Neural progenitor cell (in vitro differentiated cells): ENCODE measurements at regions not wholly inside any gene's neighbourhood (a gene's known extent, or its start where the extent isn't known, plus 50 kb on each side); places are given as distances from the start of the nearest gene placed in this dataset. TPM values are rescaled to one million over a fixed set of nuclear protein-coding genes. Genes with fewer than 3 reads are reported as not detected.

ENCODE experiments used
- DNase-seq: peaks from one replicate; pipeline ENCODE4 v3.0.0-alpha.2; 2016; ENCODE audit warnings: low spot score
- H2AFZ ChIP-seq: fragments of 200-600 bp; sonication (generic); replicated peaks from 2 replicates; pipeline ENCODE4 v1.6.1; 2016; ENCODE audit warnings: antibody characterized with exemption
- H3F3A ChIP-seq: fragments of 200-600 bp; sonication (generic); 2 replicates; pipeline ENCODE4 v1.6.1; 2016; ENCODE audit warnings: antibody characterized with exemption, low read depth
- H3K27ac ChIP-seq: fragments of 200-600 bp; sonication (generic); 2 replicates; pipeline ENCODE4 v1.5.1; 2016; ENCODE audit warnings: mild to moderate bottlenecking
- H3K27me3 ChIP-seq: fragments of 200-600 bp; sonication (generic); 2 replicates; pipeline ENCODE4 v1.6.1; 2016; ENCODE audit warnings: mild to moderate bottlenecking, moderate library complexity
- H3K36me3 ChIP-seq: fragments of 200-600 bp; sonication (generic); 2 replicates; pipeline ENCODE4 v1.5.1; 2016
- H3K4me1 ChIP-seq: fragments of 200-600 bp; sonication (generic); 2 replicates; pipeline ENCODE4 v1.6.1; 2016; ENCODE audit warnings: mixed run types
- H3K4me2 ChIP-seq: fragments of 200-600 bp; sonication (generic); 2 replicates; pipeline ENCODE4 v1.6.1; 2016
- H3K4me3 ChIP-seq: fragments of 200-600 bp; sonication (generic); 2 replicates; pipeline ENCODE4 v1.5.1; 2016
- H3K79me2 ChIP-seq: fragments of 200-600 bp; sonication (generic); 2 replicates; pipeline ENCODE4 v1.6.1; 2016; ENCODE audit warnings: low read depth
- H3K9ac ChIP-seq: fragments of 200-600 bp; sonication (generic); 2 replicates; pipeline ENCODE4 v1.6.1; 2016
- H3K9me3 ChIP-seq: fragments of 200-600 bp; sonication (generic); 2 replicates; pipeline ENCODE4 v1.5.1; 2016; ENCODE audit warnings: low read depth
- H4K20me1 ChIP-seq: fragments of 200-600 bp; sonication (generic); 2 replicates; pipeline ENCODE4 v1.6.1; 2016; ENCODE audit warnings: low read depth
- H3K27ac Mint-ChIP-seq: 3 replicates; pipeline ENCODE4 v1.8.0; 2021; ENCODE audit warnings: mixed read lengths
- H3K27me3 Mint-ChIP-seq: 2 replicates; pipeline ENCODE4 v1.8.0; 2022; ENCODE audit warnings: low read depth, mild to moderate bottlenecking, inconsistent platforms, moderate library complexity, mixed read lengths; ENCODE audit not compliant: insufficient read depth
- H3K36me3 Mint-ChIP-seq: 3 replicates; pipeline ENCODE4 v1.8.0; 2021; ENCODE audit warnings: mixed read lengths
- H3K4me1 Mint-ChIP-seq: 3 replicates; pipeline ENCODE4 v1.8.0; 2021; ENCODE audit warnings: mixed read lengths
- H3K4me3 Mint-ChIP-seq: 3 replicates; pipeline ENCODE4 v1.8.0; 2021; ENCODE audit warnings: mild to moderate bottlenecking, moderate library complexity, mixed read lengths
- H3K9me3 Mint-ChIP-seq: 3 replicates; pipeline ENCODE4 v1.8.0; 2020; ENCODE audit warnings: mixed read lengths
- EZH2 ChIP-seq: fragments of 200-600 bp; sonication (generic); IDR thresholded peaks from 2 replicates; pipeline ENCODE4 v1.6.1; 2017; ENCODE audit warnings: antibody characterized with exemption, mild to moderate bottlenecking, moderate library complexity
- EZH2phosphoT487 ChIP-seq: fragments of 200-600 bp; sonication (generic); IDR thresholded peaks from 2 replicates; pipeline ENCODE4 v1.6.1; 2017; ENCODE audit warnings: antibody characterized with exemption
- small RNA-seq: library from RNA; depleted of rRNA; stranded (forward); fragments of <200 nt; gene quantifications from one replicate; pipeline ENCODE3, GENCODE V24; 2015
- TF ChIP-seq, protein P1 (sequence below): fragments of 200-600 bp; sonication (generic); IDR thresholded peaks from 2 replicates; pipeline ENCODE4 v1.5.1; 2017; ENCODE audit warnings: antibody characterized with exemption, mild to moderate bottlenecking

DNA sequence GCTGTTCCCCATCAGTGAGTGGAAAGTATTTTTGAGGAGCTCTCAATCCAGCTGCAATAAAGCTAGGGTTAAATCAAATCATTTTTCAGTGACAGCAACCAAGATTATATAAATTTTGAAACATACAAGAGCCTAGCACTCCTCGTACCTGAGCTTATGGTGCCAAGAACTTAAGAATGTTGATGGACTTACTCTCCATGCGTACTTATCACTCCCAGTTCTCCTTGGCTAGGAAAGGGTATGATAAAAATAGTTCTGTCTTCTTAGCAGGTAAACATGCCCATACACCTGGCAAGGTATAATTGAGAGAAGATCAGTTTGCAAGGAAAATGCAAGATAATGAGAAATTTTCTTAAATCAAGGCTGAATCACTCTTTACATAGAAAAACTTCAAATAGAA lies 64.5 kb upstream of the SEMA6D start:
- H3F3A ChIP-seq = no peaks in the 10 kb centered on the region
- H3K4me1 ChIP-seq = no peaks in the 10 kb centered on the region
- H3K9ac ChIP-seq = no peak overlapping the region
- no peaks in the 10 kb centered on the region for H3K79me2 ChIP-seq
- no peak for TF ChIP-seq EZH2
- TF ChIP-seq, protein P1, sequence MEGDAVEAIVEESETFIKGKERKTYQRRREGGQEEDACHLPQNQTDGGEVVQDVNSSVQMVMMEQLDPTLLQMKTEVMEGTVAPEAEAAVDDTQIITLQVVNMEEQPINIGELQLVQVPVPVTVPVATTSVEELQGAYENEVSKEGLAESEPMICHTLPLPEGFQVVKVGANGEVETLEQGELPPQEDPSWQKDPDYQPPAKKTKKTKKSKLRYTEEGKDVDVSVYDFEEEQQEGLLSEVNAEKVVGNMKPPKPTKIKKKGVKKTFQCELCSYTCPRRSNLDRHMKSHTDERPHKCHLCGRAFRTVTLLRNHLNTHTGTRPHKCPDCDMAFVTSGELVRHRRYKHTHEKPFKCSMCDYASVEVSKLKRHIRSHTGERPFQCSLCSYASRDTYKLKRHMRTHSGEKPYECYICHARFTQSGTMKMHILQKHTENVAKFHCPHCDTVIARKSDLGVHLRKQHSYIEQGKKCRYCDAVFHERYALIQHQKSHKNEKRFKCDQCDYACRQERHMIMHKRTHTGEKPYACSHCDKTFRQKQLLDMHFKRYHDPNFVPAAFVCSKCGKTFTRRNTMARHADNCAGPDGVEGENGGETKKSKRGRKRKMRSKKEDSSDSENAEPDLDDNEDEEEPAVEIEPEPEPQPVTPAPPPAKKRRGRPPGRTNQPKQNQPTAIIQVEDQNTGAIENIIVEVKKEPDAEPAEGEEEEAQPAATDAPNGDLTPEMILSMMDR = no peak
- no peak for TF ChIP-seq EZH2phosphoT487
- H2AFZ ChIP-seq = no peak overlapping the region
- H3K27me3 ChIP-seq = no peaks in the 10 kb centered on the region
- no peak overlapping the region for H3K27ac ChIP-seq
- peaks cover 1% of the 10 kb centered on the region for H3K27me3 Mint-ChIP-seq
- no peak overlapping the region for H3K4me3 Mint-ChIP-seq
- H3K36me3 ChIP-seq = no peaks in the 10 kb centered on the region
- H3K4me1 Mint-ChIP-seq = peaks cover 48% of the 10 kb centered on the region
- no peak overlapping the region for H3K4me3 ChIP-seq
- no peaks in the 10 kb centered on the region for H4K20me1 ChIP-seq
- no peaks in the 10 kb centered on the region for H3K9me3 ChIP-seq
- no peaks in the 10 kb centered on the region for H3K36me3 Mint-ChIP-seq
- no peaks in the 10 kb centered on the region for H3K9me3 Mint-ChIP-seq
- peak overlapping the region; percentile 83 for H3K27ac Mint-ChIP-seq
- no peak for DNase-seq
- no peak overlapping the region for H3K4me2 ChIP-seq

DNA sequence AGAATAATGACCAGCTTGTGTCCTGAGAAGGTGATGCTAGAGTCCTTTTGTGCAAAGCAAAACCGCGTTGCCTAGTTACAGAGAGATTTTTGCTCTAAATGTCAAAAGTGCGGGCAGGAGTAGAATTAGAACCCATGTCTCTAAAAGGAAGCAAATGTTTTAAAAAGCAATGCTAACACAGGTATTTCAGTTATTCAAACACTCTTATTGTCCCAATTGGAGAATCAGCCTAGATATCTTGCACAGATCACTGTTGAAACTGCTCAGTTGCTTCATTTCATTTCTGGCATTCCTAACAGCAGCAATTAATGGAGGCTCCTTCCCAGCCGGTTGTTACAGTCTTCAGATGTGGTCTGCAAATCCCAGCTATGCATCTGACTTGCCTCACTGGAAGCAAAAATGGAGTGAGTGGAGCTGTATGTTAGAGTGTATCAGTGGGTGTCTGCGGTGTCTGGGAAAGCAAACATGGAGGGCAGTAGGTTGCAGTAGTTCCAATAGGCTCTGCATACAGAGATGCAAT lies 55.6 kb upstream of the SEMA6D start:
- Histone ChIP-seq H3K27me3 (no peaks in the 10 kb centered on the region), H3K4me2 (peak overlapping the region; percentile 34), H3K9ac (no peak overlapping the region), H3F3A (no peaks in the 10 kb centered on the region), H3K36me3 (no peaks in the 10 kb centered on the region), H3K9me3 (no peaks in the 10 kb centered on the region), H3K27ac (no peak overlapping the region), H3K4me1 (peaks cover 9% of the 10 kb centered on the region), H3K79me2 (no peaks in the 10 kb centered on the region), H3K4me3 (no peak overlapping the region), H2AFZ (peak overlapping the region; percentile 9), H4K20me1 (no peaks in the 10 kb centered on the region)
- Mint-ChIP-seq H3K4me3 (no peak overlapping the region), H3K36me3 (no peaks in the 10 kb centered on the region), H3K27me3 (peaks cover 6% of the 10 kb centered on the region), H3K4me1 (peaks cover 45% of the 10 kb centered on the region), H3K27ac (peak overlapping the region; percentile 72), H3K9me3 (peaks cover 4% of the 10 kb centered on the region)
- no peak for DNase-seq
- TF ChIP-seq, protein P1 = no peak
- no peak for TF ChIP-seq EZH2phosphoT487
- no peak for TF ChIP-seq EZH2

DNA sequence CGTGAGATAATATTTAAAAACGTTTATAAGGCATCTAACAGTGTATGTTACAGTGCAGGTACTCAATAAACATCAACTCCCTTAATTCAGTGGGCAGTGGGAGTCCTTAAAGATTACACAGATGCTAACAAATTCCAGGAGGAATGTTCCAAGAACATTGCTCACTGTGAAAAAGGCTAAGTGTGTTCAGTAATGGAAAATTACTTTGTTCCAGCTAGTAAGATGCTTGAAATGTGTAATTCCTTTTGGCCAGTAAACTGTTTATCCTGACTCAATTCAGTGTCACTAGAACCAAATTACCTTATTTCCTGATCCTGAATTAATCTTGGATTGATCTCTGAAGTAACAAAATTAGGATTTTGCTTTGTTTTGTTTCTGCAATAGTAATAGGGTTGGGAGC lies 54.2 kb upstream of the SEMA6D start:
- TF ChIP-seq, protein P1 = no peak
- TF ChIP-seq EZH2 (no peak), EZH2phosphoT487 (no peak)
- Histone ChIP-seq H3K27ac (no peak overlapping the region), H3K4me1 (peaks cover 9% of the 10 kb centered on the region), H3K36me3 (no peaks in the 10 kb centered on the region), H3K79me2 (no peaks in the 10 kb centered on the region), H2AFZ (no peak overlapping the region), H3K27me3 (no peaks in the 10 kb centered on the region), H3F3A (no peaks in the 10 kb centered on the region), H3K4me3 (no peak overlapping the region), H3K9me3 (no peaks in the 10 kb centered on the region), H3K4me2 (no peak overlapping the region), H4K20me1 (no peaks in the 10 kb centered on the region), H3K9ac (no peak overlapping the region)
- Mint-ChIP-seq H3K4me3 (no peak overlapping the region), H3K9me3 (peaks cover 7% of the 10 kb centered on the region), H3K4me1 (peaks cover 48% of the 10 kb centered on the region), H3K27me3 (peaks cover 4% of the 10 kb centered on the region), H3K27ac (no peak overlapping the region), H3K36me3 (no peaks in the 10 kb centered on the region)
- no peak for DNase-seq

Small RNA genes in the stretch of these regions (small RNA-seq; reads per million reads assigned to genes)
- not detected for gene MTND5P40
- not detected for gene RF01182
- gene RN7SKP139 = not detected
- gene RNU6-1014P = not detected
